HUDEP-2 (cell line): ENCODE measurements at regions not wholly inside any gene's neighbourhood (a gene's known extent, or its start where the extent isn't known, plus 50 kb on each side); places are given as distances from the start of the nearest gene placed in this dataset.

Source experiments
- DNase-seq, 76 experiments: peaks; one replicate each; lab custom pipeline; 2025; ENCODE audit not compliant: unreplicated experiment in 76 of 76; lab: John Stamatoyannopoulos, UW

DNA sequence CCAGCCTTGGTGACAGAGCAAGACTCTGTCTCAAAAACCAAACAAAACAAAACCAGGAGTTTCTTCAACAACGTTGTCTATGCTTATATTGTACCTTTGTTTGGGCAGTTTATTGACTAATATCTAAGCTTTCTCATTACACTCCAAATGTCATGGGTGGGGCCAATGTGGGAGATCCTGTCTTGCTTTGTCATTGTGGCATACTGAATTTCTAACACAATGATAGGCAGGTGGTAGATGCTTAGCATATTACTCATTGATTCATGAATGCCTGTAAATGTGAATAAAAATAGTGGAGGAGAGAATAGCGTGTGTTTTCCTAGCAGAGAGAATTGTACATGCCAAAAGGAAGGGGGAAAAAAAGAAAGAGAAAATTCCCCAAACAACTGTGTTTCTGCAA lies 802.5 kb upstream of the EEF2KMT start:
- DNase-seq, result no peak

DNA sequence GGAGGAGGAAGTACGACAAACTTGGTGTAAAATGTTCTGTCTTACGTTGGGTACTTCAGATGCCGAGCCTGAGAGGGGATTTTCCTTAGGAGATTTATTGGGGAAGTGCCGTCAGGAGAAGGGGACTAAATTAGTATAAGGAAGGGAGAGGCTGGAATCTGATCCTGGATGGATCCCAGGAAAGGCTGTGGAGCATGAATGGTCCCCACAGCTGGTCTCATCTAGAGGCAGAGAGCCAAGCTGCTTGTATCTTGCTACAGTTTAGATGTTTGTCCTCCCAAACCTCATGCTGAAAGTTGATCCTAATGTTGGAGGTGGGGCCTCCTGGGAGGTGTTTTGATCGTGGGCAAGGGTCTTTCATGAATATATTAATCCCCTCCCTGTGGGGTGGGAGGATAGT lies 798.4 kb upstream of the EEF2KMT start:
- no peak for DNase-seq

DNA sequence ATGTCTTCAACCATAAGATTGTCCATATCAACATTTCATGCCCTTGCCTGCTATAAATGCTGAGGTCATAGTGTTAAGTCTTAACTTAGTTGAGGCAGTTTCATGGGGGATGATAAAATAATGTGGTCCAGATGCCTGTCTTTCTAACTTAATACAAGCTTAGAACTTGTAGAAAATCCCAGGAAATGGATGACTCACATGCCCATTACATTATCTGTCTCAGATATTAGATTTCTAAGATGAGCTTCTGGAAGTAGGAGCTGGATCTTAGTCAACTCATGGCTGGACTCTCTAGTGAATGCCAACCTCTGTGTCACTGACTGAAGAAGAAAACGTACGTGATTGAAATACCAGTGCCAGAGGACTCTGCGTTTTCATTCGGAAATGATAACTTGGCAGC lies 797.5 kb upstream of the EEF2KMT start:
- no peak for DNase-seq

DNA sequence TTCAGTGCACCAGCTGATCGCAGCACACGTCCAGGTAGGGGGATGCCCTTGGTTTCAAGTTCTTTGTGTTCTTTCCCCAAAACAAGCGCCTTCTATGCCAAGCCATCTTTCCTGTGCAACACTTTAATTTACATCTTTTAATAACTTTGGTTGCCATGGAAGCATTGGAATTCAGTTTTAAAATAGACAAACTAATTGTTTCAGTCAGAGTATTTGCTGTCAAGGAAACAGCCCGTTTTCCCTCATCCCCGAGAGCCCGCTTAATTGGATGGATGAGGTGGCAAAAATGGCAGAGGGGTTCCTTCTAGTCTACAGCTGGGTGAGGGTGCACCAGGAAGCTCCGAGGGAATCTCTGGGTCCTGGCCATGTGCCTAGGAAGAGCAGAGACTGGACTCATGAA lies 793.7 kb upstream of the EEF2KMT start:
- DNase-seq, result no peak

DNA sequence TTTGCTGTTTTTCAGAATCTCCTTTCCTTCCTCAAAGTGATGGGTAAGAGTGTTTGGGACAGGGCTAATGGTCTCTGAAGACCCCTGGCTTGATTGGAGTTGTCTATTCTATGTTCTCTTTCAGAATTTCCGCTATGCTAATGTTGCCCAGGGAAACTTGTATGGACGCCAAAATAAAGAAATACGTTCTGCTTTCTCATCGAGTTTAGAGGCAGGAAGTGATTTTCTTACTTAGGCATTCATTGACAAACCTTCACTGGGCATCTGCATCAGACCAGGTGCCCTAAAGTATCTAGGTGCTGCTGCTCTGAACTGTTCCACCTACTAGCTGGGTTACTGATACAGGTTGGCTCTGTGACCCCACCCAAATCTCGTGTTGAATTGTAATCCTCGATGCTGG lies 787.9 kb upstream of the EEF2KMT start:
- no peak for DNase-seq

DNA sequence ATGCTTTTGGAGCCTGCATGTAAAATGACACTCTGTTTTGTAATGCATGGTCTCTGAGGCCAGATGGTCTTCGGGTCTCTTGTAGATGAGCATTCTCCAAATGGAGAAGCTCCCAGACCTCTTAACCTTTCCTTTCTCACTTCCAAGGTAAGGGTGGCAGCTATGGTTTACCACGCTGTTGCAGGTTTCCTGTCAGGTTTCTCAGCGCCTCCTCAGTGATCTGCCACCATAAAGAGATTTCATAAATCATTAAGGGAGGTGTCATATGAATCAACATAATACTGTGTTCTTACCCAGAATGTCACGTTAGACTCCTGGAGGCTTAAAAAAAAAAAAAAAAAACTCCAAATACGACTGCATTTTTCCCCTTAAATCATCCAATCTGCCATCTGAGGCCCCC lies 787.4 kb upstream of the EEF2KMT start:
- no peak for DNase-seq

DNA sequence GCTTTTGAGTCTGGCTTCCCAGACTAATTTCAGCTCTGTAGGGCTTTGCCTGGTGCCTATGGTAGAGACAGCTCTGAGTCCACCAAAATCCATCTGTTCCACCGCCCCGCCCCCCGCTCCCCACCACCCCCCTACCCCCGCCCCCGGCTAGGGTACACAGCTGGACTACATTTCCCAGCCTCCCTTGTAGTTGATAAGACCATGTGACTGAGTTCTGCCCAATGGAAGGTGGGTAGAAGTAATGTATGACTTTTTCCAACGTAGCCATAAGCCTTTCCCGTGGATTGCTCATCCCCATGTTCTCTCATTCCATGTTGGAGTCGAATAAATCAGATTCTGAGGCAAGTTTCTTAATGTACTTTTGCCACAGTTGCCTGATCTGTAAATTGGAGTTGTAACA lies 786.7 kb upstream of the EEF2KMT start:
- no peak for DNase-seq

DNA sequence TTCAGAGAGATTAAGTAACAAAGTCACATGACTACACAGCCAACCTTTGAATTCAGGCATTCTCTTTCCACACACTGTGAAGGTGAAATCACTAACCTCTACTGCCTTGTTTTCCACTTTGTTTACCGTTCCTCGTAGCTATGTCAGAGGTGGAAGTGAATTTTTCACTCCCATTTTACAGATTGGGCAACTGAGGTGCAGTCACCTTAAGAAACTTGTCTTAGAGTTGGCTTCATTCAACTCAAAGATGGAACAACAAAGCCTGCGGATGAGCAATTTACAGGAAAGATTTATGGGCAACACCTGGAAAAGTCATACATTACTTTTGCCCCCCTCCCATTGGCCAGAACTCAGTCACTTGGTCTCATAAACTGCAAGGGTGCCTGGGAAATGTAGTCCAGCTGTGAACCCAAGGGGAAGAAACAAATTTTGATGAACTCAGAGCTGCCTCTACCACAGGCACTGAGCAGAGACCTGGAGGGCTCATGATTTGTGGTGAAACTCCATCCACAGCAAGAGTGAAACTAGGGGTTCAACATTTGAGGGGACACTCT lies 784.6 kb upstream of the EEF2KMT start:
- DNase-seq, result no peak

DNA sequence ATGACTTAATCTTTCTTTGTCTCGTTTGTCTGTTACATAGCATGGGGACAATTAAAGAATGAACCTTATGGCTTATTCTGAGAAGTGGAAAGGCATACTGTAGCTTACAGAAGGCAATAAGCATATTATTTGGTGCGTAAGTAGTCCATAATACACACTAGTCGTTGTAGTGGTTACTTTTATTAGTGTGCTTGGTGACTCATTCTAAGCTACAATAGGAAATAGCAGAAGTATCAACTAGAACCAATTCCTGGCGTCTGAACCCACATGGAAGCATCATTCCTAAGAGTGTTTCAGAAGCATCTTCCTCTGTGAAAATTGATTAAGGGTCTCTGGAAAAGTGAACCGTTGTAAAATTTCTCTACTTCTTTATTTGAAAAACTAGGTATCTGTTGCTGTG lies 777.8 kb upstream of the EEF2KMT start:
- DNase-seq, result no peak

DNA sequence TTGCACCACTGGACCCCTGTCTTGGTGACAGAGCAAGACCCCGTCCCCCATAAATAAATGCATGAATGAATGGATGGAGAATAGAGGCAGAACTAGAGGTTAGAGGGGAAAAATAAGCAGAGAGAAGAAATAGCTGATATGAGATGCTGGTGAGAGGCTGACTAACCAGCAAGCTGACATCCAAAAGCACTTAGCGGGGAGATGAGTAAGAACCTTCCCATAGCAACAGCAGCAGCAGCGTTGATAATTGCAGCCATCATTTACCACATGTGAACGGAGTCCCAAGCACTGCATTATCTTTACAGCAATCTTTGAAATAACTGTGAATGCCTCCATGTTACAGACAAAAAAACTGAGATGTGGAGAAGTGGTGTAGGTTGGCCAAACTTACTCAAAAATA lies 777.3 kb upstream of the EEF2KMT start:
- DNase-seq, result no peak

DNA sequence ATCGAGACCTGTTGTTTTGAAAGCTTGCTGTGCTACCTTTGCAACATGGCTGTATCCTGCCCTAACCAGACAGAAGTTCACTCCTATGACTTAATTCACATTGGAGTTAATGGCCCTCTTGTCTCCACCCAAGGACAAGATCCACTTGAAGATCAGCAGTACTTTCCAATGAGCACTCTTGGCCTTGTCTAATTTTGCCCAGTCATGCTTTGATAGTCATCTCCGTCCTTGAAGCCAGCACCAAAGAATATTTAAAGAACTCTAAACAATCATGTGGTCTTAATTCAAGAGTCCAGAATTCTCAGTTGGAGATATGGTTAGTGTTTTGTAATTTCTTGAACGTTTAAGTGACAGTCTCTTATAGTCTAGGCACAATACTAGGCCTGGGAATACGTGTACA lies 775.6 kb upstream of the EEF2KMT start:
- DNase-seq, result no peak

DNA sequence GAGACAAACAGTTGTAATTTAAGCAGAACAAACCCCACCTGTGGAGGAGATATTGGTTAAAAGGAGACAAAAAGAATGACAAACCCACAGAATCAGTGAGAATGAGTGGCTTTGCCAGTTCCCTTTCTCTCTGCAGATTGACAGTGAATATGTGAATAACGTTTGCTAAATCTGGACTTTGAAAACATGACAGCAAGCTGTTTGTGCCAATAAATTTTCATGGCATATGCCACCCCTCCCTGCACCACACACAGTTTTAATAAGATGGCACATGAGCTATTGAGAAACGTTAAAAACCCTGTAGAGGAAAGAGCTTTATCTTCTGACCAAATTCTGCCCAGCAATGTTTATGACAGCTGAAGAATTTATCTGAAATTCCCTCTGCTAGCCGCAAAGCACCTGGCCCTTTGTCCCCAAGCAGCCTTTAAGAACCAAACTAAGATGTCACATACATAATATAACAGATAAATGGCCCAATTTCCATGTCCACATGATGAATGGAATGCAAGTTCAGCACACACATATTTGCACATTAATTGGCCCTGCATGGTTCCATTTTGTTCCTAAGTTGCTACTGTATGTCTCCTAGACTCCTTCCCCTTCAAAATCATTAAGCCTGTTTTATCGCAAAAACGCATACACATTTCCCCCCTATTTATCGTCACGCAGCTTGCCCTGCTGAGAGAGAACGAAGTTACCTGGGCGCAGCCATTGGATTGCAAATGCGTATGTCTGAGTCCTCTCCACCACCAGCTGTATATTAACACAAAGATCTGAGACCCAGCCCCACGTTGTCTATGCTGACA lies 773.5 kb upstream of the EEF2KMT start:
- no peak for DNase-seq

DNA sequence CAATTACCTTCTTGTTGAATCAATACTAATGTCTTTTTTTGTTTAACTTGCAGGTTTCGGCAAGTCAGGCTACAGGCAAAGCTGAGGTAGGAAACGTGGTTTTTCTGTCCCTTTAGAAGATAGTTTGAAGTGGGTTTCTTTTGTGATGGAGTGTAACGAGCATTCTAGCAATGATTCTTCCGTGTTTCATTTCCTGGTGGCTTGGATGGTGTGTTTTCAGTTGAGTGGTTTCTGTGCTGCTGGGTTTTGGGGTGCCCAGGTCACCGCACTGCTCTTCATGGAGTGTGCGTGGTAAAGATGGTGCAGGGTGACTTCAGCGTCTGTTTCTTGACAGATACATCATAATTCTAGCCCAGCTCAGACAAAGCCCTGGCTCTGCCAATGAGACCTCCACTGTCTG lies 769.7 kb upstream of the EEF2KMT start:
- no peak for DNase-seq

DNA sequence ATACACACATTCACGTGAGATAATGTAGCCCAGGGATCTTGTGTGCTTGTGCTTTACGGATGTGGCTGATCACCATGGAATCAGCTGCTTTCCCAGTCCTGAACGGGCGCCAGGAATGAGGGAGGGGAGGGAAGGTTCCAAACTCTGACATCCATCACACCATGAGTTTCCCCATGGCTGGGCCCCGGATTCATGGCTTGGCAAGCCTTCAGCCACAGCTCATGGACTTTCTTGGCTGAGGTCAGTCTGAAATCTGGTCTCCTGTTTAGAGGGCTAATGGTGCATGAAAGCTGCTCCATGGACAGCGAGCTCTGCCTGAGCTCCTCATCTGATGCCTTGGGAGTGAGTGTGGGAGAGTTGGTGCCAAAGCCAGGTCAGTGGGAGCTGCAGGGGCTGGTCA lies 767.6 kb upstream of the EEF2KMT start:
- no peak for DNase-seq

DNA sequence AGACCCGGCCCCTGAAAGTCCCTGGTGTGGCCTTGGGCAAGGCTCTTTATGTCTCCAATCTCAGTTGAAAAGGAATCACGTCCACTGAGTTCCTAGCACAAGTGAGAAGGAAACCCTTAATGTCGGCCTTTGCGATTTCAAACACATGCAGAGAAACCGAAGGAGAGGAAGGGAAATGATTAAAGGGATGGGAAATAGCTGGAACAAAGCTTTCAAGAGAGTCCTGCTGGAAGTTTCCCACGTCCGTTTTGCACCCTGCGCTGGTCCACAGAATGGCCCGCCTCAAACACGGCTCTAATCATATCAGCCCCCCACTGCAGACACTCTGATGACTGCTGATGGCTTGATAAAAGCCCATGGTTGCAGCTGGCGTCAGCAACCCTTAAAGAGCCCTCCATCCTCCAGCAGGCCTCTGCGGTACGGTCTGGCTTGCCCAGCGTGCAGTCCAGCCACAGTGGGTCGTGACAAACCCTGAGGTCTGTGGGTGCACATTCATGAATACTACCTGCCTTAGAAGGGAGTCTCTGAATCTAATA lies 765.5 kb upstream of the EEF2KMT start:
- DNase-seq, result no peak

DNA sequence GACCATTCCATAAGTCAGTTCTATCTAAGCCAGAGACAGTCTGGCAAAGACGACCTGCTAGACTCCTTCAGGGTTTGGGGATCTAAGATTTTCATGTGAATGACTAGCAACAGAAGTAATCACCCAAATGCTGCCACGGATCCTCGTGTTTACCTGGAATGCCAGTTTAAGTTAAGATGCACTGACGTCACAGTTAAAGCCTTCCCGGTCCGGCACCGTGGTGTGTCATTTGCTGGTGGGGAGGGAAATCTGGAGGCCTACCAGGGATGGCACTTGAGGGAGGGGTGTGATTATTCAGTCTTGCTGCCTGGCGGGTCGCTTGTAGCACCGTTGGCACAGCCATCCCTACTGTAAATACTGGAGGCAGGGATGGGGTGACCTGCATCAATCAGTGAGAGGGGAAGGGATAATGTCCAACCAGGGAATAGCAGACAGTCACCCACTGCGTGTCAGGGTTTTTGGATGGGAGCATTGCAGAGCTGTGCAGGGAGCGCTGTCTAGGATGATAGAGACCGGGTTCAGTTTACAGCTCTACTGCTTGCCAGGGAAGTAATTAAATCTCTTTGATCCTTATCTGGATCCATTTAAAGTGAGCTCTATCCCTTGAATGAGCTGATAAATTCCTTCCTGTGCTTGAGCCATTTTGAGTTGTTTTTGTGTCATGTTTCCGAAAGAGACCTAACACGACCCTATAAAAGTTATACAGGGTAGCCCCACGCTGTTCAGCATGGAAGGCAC lies 764.7 kb upstream of the EEF2KMT start:
- no peak for DNase-seq

DNA sequence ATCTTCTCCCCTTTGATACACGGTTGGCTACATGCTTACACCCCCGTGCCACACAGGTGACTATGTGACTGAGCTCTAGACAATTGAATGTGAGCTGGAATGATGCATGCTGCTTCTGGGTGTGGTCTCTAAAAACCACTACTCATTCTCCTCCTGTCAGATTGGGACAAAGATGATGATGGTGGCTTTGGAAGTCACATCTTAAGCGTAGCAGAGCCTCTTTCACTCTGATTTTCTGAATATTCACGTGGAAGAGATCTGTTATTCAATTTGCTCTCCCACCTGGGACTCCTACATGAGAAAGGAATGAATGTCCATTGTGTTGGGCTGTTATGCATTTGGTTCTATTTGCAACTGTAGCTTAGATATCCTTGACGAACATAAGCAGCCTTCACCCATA lies 763.6 kb upstream of the EEF2KMT start:
- no peak for DNase-seq

DNA sequence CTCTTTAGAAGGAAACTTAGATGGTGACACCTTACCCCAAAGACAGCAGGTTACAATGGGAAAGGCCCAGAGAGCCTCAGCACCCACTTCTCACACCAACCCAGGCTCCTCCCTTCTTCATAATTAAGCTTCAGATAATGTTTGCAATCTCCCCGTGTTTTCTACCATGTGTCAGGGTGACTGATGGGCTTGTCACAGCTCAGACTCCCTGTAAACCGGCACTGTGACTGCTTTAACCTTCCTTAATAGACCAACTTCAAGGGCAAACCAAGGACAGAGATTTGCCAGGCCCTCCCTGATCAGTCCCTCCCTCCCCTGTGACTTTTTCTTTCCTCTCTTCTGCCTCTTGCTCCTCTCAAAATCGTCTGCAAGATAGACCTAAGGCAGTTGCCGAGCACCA lies 760.6 kb upstream of the EEF2KMT start:
- DNase-seq, result no peak

DNA sequence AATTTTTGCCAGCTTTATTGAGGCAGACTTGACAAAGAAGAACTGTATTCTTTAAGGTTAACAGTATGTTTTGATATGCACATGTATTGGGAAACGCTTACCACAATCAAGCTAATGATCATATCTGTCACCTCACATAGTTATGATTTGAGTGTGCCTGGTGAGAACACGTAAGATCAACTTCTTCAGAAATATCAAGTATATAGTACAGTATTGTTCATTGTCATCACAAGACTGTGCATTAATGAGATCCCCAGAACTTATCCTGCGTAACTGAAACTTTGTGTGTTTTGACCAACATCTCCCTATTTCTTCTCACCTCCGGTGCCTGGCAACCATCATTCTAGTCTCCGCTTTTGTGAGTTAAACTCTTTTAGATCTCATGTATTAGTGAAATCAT lies 756.4 kb upstream of the EEF2KMT start:
- no peak for DNase-seq

DNA sequence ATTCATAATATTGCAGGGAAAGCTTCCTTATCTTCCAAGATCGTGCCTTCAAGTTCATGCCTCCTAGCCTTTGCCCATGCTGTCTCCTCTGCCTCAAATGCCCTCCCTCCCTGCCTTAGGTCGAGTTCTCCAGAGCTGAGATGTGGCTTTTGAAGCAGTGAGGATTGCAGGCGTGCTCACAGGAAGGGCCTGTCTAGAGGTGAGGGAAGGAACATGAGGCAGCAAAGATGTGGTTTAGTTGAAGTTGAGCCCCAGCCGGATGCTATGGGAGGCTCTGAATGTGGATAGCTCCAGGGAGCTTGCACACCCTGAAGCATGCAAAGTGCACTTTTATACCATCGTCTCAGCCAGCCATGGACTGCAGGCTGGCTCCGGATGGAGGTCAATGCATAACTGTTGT lies 754.6 kb upstream of the EEF2KMT start:
- DNase-seq, result no peak

DNA sequence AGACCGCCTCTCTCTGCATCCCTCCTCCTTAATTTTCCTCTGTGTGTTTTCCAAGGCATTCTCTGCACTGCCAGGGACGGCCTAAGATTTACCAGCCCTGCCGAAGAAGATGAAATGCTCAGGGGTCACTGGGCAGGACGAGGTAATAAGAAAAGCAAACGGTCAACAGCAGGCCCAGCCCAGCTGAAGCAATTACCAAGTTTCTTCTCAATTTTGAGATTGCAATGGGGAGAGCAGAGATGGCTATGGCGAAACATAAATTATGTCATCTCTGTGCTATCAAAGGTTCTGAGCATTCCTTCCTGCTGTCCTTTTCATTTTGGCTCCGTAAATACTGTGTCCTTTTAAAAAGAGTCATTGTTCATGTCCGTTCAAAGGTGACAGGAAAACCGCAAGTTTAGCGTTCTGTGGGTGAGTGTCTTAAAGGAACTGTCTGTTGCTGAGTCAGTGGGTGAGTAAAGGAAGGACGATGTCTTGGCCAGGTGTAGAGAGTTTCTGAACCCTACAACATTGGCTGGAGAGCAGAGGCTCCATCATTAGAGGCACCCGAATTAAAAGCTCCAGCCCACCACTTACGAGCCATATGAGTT lies 753.9 kb upstream of the EEF2KMT start:
- no peak for DNase-seq
